CD4-positive, alpha-beta T cell treated with Interleukin-2 at 100 ng/mL for 4 hours (primary cell): ENCODE measurements at regions not wholly inside any gene's neighbourhood (a gene's known extent, or its start where the extent isn't known, plus 50 kb on each side); places are given as distances from the start of the nearest gene placed in this dataset.
"Not testable (repeated sequence)": the region's sequence is repeated elsewhere in the genome, so short reads cannot be mapped to it uniquely, and the experiment has no call there.

ENCODE experiments used
- DNase-seq: peaks from one replicate; pipeline ENCODE4 v3.0.0-alpha.2; 2020; ENCODE audit warnings: low spot score

DNA sequence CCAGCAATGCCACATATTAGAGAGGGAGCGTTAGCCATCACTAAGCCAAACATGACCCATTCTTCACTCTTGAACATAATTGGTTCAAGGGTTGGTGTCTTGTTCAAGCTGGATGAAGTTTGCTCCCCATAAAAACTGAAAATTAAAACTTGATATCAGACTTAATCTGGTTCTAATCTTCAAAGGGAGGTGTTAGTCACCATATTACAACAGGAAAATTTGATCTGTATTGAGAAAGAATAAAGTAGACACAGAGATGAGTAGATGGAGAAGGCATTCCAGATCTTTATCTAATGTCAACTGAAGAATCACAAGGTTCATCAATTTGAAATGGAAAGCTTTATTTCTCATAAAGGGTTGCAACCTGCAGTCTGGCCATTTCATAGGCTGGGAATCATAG lies 972.8 kb downstream of the HACE1 start:
- DNase-seq, result no peak

DNA sequence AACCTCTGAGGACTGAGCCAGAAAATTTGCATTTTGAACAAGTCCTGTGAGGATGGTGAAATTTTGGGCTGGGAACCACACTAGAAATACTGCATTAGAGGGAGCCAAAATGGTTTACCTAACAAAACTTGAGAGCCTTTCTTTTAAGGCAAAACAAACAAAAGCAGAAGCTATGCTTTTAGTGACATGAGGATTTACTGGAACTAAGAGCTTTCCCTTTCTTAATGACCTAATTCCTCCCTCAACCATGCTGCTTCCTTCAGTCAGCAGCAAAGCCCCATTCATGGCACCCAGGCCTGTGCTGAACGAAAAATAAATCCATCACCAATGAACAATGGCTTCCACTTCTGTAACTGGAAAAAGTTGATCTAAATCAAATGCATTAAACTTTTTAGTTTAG lies 974.3 kb downstream of the HACE1 start:
- no peak for DNase-seq

DNA sequence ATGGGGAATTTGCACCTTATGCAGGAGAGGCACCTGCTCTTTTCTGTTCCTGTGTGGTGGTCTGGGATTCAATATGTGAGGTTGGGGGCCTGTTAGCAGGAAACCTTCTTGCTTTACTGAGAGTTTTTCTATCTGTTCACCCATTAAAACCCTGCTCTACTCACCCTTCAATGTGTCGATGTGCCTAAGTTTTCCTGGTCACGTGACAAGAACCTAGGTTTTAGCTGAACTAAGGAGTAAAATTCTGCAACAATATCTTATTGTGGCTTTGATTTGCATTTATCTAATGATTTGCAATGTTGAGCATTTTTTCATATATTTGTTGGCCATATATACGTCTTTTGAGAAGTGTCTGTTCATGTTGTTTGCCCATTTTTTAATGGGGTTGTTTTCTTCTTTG lies 979.9 kb downstream of the HACE1 start:
- DNase-seq, result no peak

DNA sequence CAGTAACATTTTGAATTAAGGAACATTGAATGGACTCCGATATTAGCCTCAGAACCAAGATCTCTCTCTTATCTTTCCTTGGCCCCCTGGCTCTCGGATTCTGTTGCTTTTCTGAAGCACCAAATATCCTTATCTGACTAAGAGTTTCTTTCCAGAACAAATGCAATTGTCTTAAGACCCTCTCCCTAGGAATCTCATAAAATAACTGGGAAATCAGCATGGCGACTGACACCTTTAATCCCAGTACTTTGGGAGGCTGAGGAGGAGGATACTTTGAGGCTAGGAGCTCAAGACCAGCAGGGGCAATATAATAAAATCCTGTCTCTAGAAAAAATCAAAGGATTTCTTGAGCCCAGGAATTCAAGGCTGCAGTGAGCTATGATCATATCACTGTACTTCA lies 984.5 kb downstream of the HACE1 start:
- no peak for DNase-seq

DNA sequence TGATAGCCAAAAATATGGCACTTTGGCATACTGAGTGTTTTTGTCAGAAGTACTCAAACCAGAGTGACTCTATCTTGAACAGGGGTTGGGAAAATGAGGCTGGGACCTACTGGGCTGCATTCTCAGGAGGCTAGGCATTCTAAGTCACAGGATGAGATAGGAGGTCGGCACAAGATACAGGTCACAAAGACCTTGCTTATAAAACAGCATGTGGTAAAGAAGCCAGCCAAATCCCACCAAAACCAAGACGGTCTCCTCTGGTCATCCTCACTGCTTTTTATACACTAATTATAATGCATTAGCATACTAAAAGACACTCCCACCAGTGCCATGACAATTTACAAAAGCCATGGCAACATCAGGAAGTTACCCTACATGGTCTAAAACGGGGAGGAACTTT lies 985.1 kb downstream of the HACE1 start:
- no peak for DNase-seq

DNA sequence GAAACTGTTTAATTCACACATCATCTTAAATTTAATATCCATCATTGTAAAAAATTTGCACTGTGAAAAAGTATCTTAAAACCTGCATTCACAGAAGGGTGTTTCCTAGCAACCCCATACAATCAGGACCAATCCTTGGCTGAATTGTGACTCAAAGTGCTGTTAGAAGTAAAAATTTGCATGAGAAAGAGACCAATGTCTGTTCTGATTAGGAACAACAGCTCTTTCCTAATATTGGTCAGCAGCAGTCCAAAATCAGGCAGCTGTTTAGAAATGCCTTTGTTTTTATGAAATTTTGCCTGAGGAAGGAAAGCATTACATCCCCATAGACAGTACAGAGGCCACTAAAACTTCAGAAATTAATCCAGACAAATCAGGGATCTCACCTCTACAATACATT lies 987.0 kb downstream of the HACE1 start:
- DNase-seq, result no peak

DNA sequence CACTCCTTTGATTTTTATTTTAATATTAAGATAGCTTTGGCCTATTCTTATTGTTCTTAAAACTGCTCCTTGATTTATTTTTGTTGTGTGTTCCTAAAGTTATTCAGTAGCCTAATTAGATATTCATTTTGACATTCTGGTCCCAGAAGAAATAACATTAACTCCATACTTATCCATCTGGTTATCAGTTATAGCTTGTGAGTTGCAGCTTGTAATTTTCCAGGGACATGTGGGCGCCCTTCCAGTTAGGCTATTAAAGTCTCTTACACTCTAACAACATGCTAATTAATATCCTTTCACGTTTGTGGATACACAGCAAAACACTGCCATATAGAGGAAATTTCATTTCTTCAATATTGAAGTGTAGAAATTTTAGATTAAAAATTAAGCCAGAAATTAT lies 987.5 kb downstream of the HACE1 start:
- DNase-seq, result no peak

DNA sequence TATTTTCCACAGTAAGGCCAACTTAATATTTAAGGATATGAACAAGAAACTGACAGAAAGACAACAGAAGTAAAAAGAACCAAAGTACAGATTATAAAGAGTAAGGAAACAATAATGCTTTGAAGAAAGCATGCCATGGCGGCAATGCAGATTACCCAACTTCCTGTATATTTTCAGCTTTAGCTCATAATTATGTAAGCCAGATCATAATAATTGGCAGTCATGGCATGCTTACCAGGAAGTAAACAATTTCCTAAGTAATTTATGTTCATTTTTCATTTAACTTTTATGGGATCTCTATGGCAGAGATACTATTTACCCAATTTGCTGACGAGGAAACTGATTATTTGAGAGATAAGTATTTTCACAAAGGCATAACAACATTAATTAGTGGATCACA lies 988.7 kb downstream of the HACE1 start:
- no peak for DNase-seq

DNA sequence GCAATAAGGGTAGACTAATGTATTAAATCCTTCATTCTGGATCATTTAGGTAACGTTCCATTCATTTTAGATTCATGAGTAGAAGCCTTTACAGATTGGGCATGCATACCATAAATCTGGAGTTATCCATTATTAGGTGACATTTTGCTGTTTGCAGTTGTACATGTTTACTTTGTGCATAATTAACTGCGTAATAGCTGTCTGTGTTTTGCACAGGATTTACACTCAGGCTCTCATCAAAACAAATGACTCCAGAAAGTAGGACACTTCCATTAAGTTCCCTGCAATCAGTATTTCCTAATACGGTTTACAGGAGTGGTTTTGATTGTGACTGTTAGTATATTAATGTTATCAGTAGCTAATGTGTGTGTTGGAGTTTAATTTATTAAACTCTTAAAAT lies 997.4 kb downstream of the HACE1 start:
- no peak for DNase-seq

DNA sequence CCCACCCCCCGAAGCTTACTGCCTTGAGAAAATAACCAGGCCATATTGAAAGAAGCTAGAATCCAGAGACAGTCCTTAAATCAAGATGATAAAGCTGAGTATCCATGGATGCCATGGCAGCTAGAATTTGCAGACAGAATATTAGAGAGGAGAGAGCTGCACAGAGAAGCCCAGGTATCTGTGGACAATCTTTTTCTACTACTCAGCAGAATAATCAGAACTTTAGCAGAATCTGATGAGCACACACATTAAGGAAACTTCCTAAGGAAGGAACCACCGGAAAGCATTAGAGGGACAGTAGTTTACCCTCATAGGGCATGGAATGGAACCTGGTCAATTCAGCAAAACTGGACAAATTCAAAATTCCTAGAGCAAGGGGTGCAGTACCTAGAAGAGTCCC lies 1001.7 kb downstream of the HACE1 start:
- no peak for DNase-seq

DNA sequence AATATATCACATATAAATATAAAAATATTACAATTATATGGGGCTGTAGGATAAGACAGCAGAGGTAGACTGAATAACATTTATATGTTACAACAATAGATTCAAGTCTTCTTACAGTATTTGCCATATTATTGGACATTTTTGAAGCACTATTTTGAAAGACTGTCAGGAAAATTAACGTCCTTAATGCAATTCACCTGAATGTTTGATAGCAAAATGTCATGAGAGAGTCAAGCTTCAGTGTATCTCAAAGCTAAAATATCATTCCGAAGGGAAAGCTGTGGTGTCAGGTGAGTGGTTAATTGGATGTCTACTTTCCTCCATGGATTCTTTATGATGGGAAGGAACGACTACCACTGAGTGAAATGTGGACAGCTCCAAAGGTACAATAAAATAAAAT lies 1004.0 kb downstream of the HACE1 start:
- DNase-seq, result no peak

DNA sequence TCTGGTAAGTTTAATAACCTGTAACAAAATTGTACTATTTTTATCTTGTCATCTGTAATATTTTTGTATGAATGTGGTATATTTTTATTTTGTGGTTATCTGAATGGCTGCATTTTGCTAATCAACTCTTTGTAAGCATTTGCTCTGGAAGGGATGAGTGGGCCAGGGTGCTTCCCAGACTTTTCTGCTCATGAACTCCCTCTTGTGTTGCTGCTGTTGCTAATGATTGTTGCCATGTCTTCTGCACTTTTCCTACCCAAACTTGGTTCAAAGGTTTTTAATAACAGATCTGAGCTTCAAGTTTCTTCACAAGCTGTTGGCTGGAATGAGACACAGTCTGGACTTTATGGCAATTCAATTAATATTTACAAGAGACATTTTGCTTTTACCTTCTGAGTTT lies 1005.7 kb downstream of the HACE1 start:
- DNase-seq, result no peak

DNA sequence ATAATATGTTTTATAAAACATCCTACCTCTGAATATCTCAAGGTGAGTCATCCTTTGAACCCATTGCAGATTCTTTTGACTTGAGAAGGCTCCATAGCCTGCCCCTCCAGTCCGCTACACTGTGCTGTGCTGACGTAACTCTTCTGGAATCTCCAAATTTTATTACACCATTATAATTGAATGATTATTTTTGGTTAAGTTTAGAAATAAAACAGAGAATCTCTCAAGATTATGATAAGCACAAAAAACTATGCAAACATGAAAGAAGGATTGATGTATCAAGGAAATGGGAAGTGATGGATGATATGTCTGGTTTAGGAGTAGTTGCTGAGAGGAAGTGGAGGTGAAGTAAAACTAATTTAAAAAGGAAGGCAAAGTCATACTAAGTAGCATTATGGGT lies 1021.3 kb downstream of the HACE1 start:
- DNase-seq, result no peak

DNA sequence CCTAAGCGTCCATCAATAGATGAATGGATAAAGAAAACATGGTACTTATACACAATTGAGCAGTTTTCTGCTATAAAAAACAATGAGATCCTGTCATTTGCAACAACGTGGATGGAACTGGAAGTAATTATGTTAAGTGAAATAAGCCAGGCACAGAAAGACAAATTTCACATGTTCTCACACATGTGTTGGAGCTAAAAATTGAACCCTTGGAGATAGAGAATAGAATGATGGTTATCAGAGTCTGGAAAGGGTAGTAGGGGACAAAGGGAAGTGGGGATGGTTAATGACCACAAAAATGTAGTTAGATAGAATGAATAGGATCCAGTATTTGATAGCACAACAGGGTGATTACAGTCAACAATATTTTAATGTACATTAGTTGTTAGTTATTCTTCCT lies 1033.5 kb downstream of the HACE1 start:
- no peak for DNase-seq

DNA sequence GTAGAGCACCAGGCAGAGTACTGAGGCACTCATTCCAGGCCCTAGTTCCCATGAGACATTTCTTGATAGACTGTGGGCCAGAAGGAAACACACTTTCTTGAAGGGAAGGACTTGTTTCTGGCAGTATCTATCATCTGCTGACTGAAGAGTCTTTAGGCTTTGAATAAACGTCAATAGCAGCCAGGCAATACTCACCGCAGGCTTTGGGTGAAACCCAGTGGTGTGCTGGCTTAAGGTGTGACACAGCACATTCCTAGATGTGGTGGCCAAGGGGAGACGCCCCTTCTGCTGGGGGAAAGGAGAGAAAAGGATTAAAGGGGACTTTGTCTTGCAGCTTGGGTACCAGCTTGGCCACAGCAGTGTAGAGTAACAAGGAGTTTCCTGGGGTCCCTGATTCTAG lies 1039.6 kb downstream of the HACE1 start:
- DNase-seq, result no peak

DNA sequence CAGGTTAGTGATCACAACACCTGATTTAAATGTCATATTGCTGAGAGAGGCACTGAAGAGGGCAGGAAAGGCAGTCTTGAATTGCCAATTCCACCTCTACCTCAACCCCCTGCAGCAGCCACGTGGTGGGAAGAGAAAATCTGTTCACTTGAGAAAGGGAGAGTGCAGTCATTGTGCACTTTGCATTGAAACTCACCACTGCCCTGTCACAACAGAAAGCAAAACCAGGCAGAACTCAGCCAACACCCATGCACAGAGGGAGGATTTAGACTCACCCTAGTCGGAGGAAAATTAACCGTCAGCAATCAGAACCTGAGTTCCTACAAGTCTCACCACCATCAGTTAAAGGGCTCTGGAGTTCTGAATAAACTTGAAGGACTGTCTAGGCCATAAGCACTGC lies 1040.2 kb downstream of the HACE1 start:
- no peak for DNase-seq

DNA sequence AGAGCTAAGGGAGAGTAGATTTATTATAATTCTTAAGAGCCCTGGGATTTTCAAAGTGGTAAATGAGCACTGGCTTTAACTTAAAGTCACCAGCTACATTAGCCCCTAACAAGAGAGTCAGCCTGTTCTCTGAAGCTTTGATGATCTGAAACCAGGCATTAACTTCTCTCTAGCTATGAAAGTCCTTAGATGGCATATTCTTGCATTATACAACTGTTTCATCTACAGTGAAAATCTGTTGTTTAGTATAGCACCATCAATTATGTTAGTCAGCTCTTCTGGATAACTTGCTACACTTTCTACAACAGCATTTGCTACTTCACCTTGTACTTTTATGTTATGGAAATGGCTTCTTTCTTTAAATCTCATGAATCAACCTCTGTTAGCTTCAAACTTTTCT lies 1046.7 kb downstream of the HACE1 start:
- DNase-seq, result no peak

DNA sequence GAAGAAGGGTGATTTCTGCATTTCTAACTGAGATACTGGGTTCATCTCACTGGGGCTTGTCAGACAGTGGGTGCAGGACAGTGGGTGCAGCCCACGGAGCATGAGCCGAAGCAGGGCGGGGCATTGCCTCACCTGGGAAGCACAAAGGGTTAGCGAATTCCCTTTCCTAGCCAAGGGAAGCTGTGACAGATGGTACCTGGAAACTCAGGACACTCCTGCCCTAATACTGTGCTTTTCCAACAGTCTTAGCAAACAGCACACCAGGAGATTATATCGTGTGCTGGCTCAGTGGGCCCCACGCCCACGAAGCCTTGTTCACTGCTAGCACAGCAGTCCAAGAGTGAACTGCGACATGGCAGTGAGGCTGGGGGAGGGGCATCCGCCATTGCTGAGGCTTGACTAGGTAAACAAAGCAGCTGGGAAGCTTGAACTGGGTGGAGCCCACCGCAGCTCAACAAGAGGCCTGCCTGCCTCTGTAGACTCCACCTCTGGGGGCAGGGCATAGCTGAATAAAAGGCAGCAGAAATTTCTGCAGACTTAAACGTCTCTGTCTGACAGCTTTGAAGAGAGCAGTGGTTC lies 1057.7 kb downstream of the HACE1 start:
- not testable (repeated sequence) for DNase-seq

DNA sequence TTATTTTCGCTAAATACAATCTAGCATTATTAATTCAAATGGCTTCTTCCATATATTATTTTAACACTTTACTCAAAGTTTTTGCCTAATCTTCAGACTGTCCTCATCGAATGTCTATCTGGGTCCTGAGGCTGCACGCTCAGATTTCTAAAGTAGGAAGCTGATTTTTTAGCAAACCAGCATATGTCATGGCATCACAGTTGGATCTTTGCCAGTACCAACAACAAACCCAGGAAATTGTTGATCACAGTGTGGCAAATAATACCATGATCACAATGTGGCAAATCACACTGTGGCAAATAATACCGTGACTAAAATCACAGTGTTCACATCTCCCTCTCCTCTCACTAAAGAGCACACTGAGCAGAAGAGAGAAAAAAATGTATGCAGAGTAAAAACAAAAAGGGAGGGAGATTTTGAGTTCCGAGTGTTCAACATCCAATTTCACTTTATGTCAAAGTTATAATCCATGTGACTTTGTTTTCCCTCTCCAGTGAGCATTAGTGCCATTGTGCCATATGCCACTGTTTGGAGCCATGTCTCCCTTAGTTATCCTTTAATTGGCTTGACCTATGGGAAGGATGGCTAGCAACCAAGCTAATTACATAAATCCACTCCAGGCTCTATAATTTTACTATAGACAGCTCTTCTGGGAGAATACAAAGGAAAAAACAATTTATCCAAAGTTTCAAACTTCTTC lies 1059.6 kb downstream of the HACE1 start:
- DNase-seq, result no peak

DNA sequence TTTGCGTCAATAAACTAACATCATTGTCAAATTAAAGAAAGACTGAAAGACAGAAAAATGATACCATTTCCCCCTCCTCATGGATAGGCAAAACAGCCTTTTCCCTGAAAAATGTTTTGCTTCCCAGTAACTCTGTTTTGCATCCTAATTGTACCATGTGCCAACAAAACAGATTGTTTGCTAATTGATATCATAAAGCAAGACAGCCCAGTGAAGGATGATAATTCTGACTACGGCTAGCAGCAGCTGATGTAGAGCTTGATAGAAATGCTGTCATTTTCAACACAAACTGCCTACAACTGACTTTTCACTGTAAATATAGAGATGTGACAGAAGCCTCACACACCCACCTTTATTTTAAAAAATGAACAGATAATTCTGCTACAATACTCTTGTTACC lies 1061.6 kb downstream of the HACE1 start:
- DNase-seq, result no peak

DNA sequence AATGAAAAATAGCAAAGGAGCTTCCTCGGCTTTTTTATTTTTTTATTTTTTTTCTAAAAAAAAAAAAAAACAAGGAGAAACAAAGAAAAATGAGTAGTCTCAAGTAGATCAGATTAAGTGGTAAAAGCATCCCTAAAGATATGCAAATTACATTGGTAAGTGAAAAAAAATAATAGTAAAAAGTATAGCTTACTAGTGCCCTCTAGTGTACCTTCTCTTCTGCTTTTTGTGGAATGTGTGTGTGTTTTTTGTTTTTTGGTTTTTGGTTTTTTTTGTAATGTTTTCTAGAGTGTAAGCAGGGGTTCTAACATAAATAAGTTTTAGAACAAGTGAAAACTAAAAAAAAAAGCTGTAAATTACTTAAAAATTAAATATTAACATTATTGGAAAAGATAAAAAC lies 1062.0 kb downstream of the HACE1 start:
- DNase-seq, result no peak

DNA sequence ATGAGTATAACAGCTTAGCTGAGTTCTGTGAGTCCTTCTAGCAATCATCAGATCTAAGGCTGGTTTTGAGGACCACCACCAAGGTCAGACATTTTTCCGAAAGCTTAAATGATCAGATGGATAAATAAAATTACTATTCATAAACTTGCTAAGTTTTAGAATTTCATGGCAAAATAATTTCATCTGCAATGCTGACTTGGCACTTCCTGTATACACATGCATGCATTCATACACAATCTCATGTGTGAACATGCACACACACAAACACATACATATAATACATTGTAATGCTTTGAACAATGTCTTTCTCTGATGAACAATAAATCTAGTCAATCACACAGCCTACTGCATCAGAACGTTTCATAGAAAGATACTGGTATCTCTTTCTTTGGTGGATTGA lies 1068.3 kb downstream of the HACE1 start:
- no peak for DNase-seq

DNA sequence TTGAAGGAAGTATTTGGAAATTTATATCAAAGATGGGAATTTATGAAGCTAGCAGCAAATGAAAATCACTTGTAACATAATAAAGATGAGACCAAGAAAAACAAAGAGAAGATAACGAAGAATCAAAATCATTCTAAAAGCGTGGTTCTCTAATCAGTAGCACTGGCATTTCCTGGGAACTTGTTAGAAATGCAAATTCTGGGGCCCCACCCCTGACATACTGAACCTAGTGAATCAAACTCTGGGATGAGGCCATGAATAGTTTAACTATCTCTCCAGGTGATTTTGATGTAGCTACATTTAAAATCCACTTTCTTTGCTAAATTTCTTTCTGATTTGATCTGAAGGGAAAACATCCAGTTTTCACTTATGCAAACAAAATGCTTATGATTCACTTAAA lies 1075.6 kb downstream of the HACE1 start:
- DNase-seq, result no peak

DNA sequence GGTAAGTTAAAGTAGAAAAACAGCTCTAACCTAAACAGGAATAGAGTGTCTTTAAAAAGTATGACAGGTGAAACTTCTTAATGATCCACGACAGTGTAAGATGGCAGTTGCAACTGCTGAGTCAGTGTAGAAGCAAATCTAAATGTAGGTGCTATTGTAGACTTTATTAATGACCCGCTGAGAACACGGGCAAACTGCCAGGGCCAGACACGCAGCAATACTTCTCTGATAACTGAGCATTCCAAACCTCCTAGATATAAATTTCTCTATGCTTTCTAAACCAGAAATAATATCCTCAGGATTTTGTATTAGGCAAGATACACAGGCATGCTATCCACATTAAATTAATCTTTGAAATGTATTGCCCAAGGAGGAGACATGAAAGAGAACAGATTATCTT lies 1076.4 kb downstream of the HACE1 start:
- no peak for DNase-seq
